Testis (tissue), 2 donors: ENCODE measurements at regions not wholly inside any gene's neighbourhood (a gene's known extent, or its start where the extent isn't known, plus 50 kb on each side); places are given as distances from the start of the nearest gene placed in this dataset.

Experiments
- POLR2A ChIP-seq: fragments of 450-650 bp; IDR thresholded peaks from one replicate; pipeline ENCODE4 v1.6.1; 2017; ENCODE audit warnings: antibody characterized with exemption, mild to moderate bottlenecking, moderate library complexity
- TF ChIP-seq, protein P1 (sequence below), 3 experiments: fragments of 450-650 bp in 2 of 3; fragments of 200-600 bp in 1 of 3; sonication (generic) in 1 of 3; IDR thresholded peaks; one replicate each; pipeline ENCODE4 v1.5.1; 2016 to 2019; ENCODE audit warnings: antibody characterized with exemption in 3 of 3, mild to moderate bottlenecking in 2 of 3, moderate library complexity in 1 of 3

DNA sequence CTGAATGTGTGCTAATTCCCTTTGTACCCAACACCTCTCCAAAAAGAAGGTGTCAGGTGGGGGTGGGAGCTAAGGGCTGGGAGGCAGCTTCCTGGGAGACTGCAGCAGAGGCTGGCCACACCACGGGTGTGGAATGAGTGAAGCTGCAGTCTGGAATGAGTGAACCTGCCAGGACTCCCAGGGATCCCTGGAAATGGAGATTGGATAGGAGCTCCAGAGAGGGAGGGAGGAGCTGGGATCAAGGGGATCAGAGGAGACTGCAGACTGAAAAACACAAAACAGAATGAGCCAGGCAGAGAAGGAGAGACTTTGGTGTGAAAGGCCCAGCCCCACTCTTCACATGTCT lies 387.0 kb upstream of the SULF2 start:
- TF ChIP-seq, protein P1, sequence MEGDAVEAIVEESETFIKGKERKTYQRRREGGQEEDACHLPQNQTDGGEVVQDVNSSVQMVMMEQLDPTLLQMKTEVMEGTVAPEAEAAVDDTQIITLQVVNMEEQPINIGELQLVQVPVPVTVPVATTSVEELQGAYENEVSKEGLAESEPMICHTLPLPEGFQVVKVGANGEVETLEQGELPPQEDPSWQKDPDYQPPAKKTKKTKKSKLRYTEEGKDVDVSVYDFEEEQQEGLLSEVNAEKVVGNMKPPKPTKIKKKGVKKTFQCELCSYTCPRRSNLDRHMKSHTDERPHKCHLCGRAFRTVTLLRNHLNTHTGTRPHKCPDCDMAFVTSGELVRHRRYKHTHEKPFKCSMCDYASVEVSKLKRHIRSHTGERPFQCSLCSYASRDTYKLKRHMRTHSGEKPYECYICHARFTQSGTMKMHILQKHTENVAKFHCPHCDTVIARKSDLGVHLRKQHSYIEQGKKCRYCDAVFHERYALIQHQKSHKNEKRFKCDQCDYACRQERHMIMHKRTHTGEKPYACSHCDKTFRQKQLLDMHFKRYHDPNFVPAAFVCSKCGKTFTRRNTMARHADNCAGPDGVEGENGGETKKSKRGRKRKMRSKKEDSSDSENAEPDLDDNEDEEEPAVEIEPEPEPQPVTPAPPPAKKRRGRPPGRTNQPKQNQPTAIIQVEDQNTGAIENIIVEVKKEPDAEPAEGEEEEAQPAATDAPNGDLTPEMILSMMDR (IDR thresholded peaks at IDR 0.05) = no peak
- TF ChIP-seq POLR2A = no peak
